ENCODE measurements at regions not wholly inside any gene's neighbourhood (a gene's known extent, or its start where the extent isn't known, plus 50 kb on each side); places are given as distances from the start of the nearest gene placed in this dataset.

- FAIRE-seq (no peak), ATAC-seq (no peak), DNase-seq (ENCODE audit: extremely low read depth in 1 of 4, low spot score in 3 of 4) (no peak)
- CTCF ChIA-PET (ENCODE audit: low intra/inter-chr PET ratio), result no interaction called here
- Histone ChIP-seq H3K36me3 (ENCODE audit: control insufficient read depth, insufficient read depth, low read length) (no peaks in the 10 kb centered on the region), H3K27me3 (ENCODE audit: control insufficient read depth in 2 of 2, insufficient read depth in 2 of 2, low read length in 2 of 2) (no peaks in the 10 kb centered on the region), H3K79me2 (ENCODE audit: control insufficient read depth, insufficient read depth, low read length) (no peaks in the 10 kb centered on the region), H2AFZ (ENCODE audit: low read depth, low read length) (no peak overlapping the region), H3K27ac (ENCODE audit: extremely low read depth, low read depth, low read length) (no peak overlapping the region), H4K20me1 (replicated peaks; ENCODE audit: control insufficient read depth, insufficient read depth, low read length) (no peaks in the 10 kb centered on the region), H3K9ac (ENCODE audit: insufficient read depth in 1 of 2, low read depth in 2 of 2, low read length in 2 of 2) (no peak overlapping the region), H3K4me2 (ENCODE audit: insufficient read depth, low read length) (no peak overlapping the region), H3K9me3 (replicated peaks; ENCODE audit: control insufficient read depth, insufficient read depth, low read depth, low read length) (no peaks in the 10 kb centered on the region), H3K4me1 (replicated peaks in 1 of 2; ENCODE audit: control insufficient read depth in 2 of 2, insufficient read depth in 2 of 2, low read length in 2 of 2) (no peaks in the 10 kb centered on the region), H3K4me3 (no peak overlapping the region), H3K9me1 (ENCODE audit: control insufficient read depth, insufficient read depth, low read length) (no peaks in the 10 kb centered on the region)
- no TSS peak for BruUV-seq (replicated peaks)
- 7% methylated on average over 6 of the region's 6 CpGs for WGBS (ENCODE audit: insufficient coverage, low coverage, missing lambda C conversion rate)
- POLR2A ChIA-PET, result no interaction called here
- intact Hi-C loops (cut with micrococcal nuclease) (no loop called here), in situ Hi-C loops (cut with MboI) (no loop called here)
- TF ChIP-seq E4F1 (CRISPR knock-in tag; IDR thresholded peaks at IDR 0.05; ENCODE audit: borderline replicate concordance) (no peak), WHSC1 (IDR thresholded peaks at IDR 0.05; ENCODE audit: low read length) (no peak), KDM2B (CRISPR knock-in tag; IDR thresholded peaks at IDR 0.05) (no peak), POLR3A (IDR thresholded peaks at IDR 0.05; ENCODE audit: borderline replicate concordance, extremely low read depth, insufficient read depth, insufficient read length) (no peak), ILK (tag; IDR thresholded peaks at IDR 0.05; ENCODE audit: borderline replicate concordance, low read depth) (no peak), NELFE (IDR thresholded peaks at IDR 0.05; ENCODE audit: insufficient read depth, insufficient read length) (no peak), MTA2 (IDR thresholded peaks at IDR 0.05; ENCODE audit: low read depth) (no peak), THAP12 (CRISPR knock-in tag; IDR thresholded peaks at IDR 0.05) (no peak), KDM1A (IDR thresholded peaks at IDR 0.05) (no peak), CREBBP (IDR thresholded peaks at IDR 0.05; ENCODE audit: low read depth, low read length) (no peak)
These were observed 523.0 kb downstream of the TXNL1 start for GRCh38 chr18:56115071-56116015.
